ENCODE measurements at regions not wholly inside any gene's neighbourhood (a gene's known extent, or its start where the extent isn't known, plus 50 kb on each side); places are given as distances from the start of the nearest gene placed in this dataset.

GRCh38 chrX:17291171-17291900 lies 83.7 kb upstream of the NHS start:
- DNase-seq (ENCODE audit: low read depth in 1 of 2, low spot score in 2 of 2) (no peak), FAIRE-seq (peak; percentile 84)
- Histone ChIP-seq H3K4me2 (ENCODE audit: insufficient read depth in 1 of 2, low read depth in 2 of 2, low read length in 2 of 2) (no peak overlapping the region), H3K27me3 (replicated peaks in 1 of 4; ENCODE audit: control insufficient read depth in 3 of 4, extremely low read depth in 1 of 4, insufficient read depth in 3 of 4, low read length in 3 of 4) (no peaks in the 10 kb centered on the region), H2AFZ (ENCODE audit: low read length) (no peak overlapping the region), H3K79me2 (ENCODE audit: control insufficient read depth in 1 of 2, insufficient read depth in 2 of 2, low read length in 2 of 2) (no peaks in the 10 kb centered on the region), H3K9me3 (ENCODE audit: insufficient read depth in 2 of 2, low read depth in 1 of 2, low read length in 1 of 2) (no peaks in the 10 kb centered on the region), H3K4me3 (ENCODE audit: extremely low read depth in 1 of 4, insufficient read depth in 2 of 4, low read depth in 3 of 4, low read length in 4 of 4) (no peak overlapping the region), H3K23ac (ENCODE audit: insufficient read length) (no peak overlapping the region), H4K8ac (ENCODE audit: extremely low read depth, insufficient read depth, low read length) (no peak overlapping the region), H3K23me2 (ENCODE audit: low read depth, low read length) (no peaks in the 10 kb centered on the region), H3K9ac (replicated peaks in 1 of 4; ENCODE audit: extremely low read depth in 1 of 4, low read depth in 3 of 4, low read length in 3 of 4) (no peak overlapping the region), H2AK5ac (ENCODE audit: low read depth, low read length) (no peak overlapping the region), H3K36me3 (ENCODE audit: control insufficient read depth in 2 of 4, insufficient read depth in 4 of 4, low read length in 3 of 4) (no peaks in the 10 kb centered on the region), H2BK20ac (ENCODE audit: low read length) (no peak overlapping the region), H3K27ac (ENCODE audit: low read depth, low read length) (no peak overlapping the region), H4K5ac (ENCODE audit: insufficient read length, low read depth, low read length) (no peak overlapping the region), H2BK15ac (ENCODE audit: low read length) (no peak overlapping the region), H2BK5ac (ENCODE audit: low read depth, low read length) (no peak overlapping the region; the same call in 1 of the 2 replicates), H2BK120ac (replicated peaks; ENCODE audit: low read depth, low read length) (no peak overlapping the region), H4K91ac (replicated peaks; ENCODE audit: insufficient read length, low read length) (no peak overlapping the region), H3K79me1 (ENCODE audit: low read depth, low read length) (no peaks in the 10 kb centered on the region), H3K14ac (ENCODE audit: insufficient read length) (no peak overlapping the region), H3K18ac (ENCODE audit: extremely low read depth, low read length) (no peak overlapping the region), H4K20me1 (replicated peaks in 1 of 2; ENCODE audit: control insufficient read depth in 1 of 2, insufficient read depth in 2 of 2, low read length in 2 of 2) (no peaks in the 10 kb centered on the region), H3K4me1 (replicated peaks in 1 of 4; ENCODE audit: control insufficient read depth in 3 of 4, insufficient read depth in 4 of 4, low read length in 3 of 4) (peaks cover 0 to 4% (median 0%) of the 10 kb centered on the region in 4 experiments; a peak in 1 of 7 replicates), H3K4ac (replicated peaks; ENCODE audit: insufficient read length, low read depth, low read length) (no peak overlapping the region), H2BK12ac (ENCODE audit: low read depth, low read length) (no peak overlapping the region), H3K56ac (replicated peaks; ENCODE audit: insufficient read length, low read depth, low read length) (no peak overlapping the region)
- 70% methylated on average over 2 of the region's 2 CpGs; no CpG with 5 or more reads in 1 of the 2 experiments for WGBS, 2 experiments (ENCODE audit: extremely low coverage in 1 of 2, insufficient coverage in 1 of 2, insufficient read length in 1 of 2, insufficient replicate concordance in 2 of 2, low coverage in 1 of 2, low lambda C conversion rate in 2 of 2, missing lambda C conversion rate in 1 of 2)
- ChIA-PET POLR2A (ENCODE audit: partially characterized antibody) (interaction anchor here (1.9 kb wide), 1 partner anchor 10 kb away, joined by 4 read pairs; no protein-coding TSS in a partner anchor), CTCF (ENCODE audit: partially characterized antibody) (interaction anchor here (0.6 to 0.9 kb wide), 2 partner anchors 12 to 232 kb away, joined by 3 read pairs; no protein-coding TSS in a partner anchor)
- TF ChIP-seq CREB1 (IDR thresholded peaks at IDR 0.05): no peak
- TF ChIP-seq RXRA (IDR thresholded peaks at IDR 0.05; ENCODE audit: insufficient read depth, low read depth, low read length): no peak
- no peak for TF ChIP-seq ATF3 (IDR thresholded peaks at IDR 0.05; ENCODE audit: insufficient read depth, low read depth, low read length)
- TF ChIP-seq RFX5 (IDR thresholded peaks at IDR 0.05; ENCODE audit: borderline replicate concordance, low read depth, low read length): no peak
- no peak for TF ChIP-seq RAD21 (IDR thresholded peaks at IDR 0.05 in 1 of 2, conservative IDR thresholded peaks at IDR 0.05 in 1 of 2; ENCODE audit: low read depth in 2 of 2, low read length in 2 of 2)
- no peak for TF ChIP-seq GABPA (IDR thresholded peaks at IDR 0.05; ENCODE audit: borderline replicate concordance, insufficient read depth, low read length)
- TF ChIP-seq NRF1 (IDR thresholded peaks at IDR 0.05; ENCODE audit: low read depth, low read length): no peak
- TF ChIP-seq SIRT6 (IDR thresholded peaks at IDR 0.05; ENCODE audit: low read length): no peak
- no peak for TF ChIP-seq TEAD4 (IDR thresholded peaks at IDR 0.05; ENCODE audit: low read depth, low read length)
- no peak for TF ChIP-seq JUN (IDR thresholded peaks at IDR 0.05; ENCODE audit: low read depth, low read length)
- TF ChIP-seq HDAC6 (IDR thresholded peaks at IDR 0.05; ENCODE audit: low read depth, low read length): no peak
- TF ChIP-seq FOSL1 (IDR thresholded peaks at IDR 0.05; ENCODE audit: insufficient read depth, low read depth, low read length): no peak
- no peak for TF ChIP-seq TBP (IDR thresholded peaks at IDR 0.05; ENCODE audit: low read depth, low read length)

Measured in H1 (cell line).